Gastrocnemius medialis (tissue), 4 donors: ENCODE measurements at regions not wholly inside any gene's neighbourhood (a gene's known extent, or its start where the extent isn't known, plus 50 kb on each side); places are given as distances from the start of the nearest gene placed in this dataset.

Experiments
- POLR2A ChIP-seq, 2 donors: fragments of 450-650 bp; IDR thresholded peaks; one replicate each; pipeline ENCODE4 v1.6.1; 2017; ENCODE audit warnings: antibody characterized with exemption in 2 of 2, mild to moderate bottlenecking in 2 of 2, moderate library complexity in 2 of 2
- TF ChIP-seq, protein P1 (sequence below), 5 experiments: fragments of 450-650 bp in 3 of 5; fragments of 200-600 bp in 2 of 5; sonication (generic) in 2 of 5; IDR thresholded peaks in 4 of 5; conservative IDR thresholded peaks in 1 of 5; 1 replicate in 4 of 5; 2 replicates in 1 of 5; pipeline ENCODE4 v1.5.1; 2016 to 2019; ENCODE audit warnings: antibody characterized with exemption in 5 of 5, mild to moderate bottlenecking in 3 of 5, moderate library complexity in 3 of 5

DNA sequence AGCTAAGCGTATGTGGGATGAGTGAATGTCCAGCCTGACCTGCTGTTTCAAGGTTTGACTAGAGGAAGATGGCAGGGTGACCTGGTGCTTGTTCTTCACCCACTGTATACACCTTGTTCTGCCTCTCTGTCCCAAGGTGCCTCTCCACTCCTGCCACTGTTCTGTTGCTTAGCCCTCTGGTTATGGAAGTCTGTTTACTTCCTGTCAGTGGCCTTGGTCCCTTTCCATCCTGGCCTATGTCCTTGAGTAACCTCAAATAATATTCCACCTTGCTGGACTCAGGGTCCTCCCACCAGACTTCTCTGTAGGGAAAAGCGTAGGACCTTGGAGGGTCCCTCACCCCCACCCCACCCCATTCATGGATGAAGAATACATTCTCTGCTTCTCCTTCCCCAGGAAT, 73.2 kb upstream of the SALL1 start:
- TF ChIP-seq, protein P1, sequence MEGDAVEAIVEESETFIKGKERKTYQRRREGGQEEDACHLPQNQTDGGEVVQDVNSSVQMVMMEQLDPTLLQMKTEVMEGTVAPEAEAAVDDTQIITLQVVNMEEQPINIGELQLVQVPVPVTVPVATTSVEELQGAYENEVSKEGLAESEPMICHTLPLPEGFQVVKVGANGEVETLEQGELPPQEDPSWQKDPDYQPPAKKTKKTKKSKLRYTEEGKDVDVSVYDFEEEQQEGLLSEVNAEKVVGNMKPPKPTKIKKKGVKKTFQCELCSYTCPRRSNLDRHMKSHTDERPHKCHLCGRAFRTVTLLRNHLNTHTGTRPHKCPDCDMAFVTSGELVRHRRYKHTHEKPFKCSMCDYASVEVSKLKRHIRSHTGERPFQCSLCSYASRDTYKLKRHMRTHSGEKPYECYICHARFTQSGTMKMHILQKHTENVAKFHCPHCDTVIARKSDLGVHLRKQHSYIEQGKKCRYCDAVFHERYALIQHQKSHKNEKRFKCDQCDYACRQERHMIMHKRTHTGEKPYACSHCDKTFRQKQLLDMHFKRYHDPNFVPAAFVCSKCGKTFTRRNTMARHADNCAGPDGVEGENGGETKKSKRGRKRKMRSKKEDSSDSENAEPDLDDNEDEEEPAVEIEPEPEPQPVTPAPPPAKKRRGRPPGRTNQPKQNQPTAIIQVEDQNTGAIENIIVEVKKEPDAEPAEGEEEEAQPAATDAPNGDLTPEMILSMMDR (IDR thresholded peaks at IDR 0.05 in 4 of 5, conservative IDR thresholded peaks at IDR 0.05 in 1 of 5), result no peak
- no peak for TF ChIP-seq POLR2A (IDR thresholded peaks at IDR 0.05)
